GM12864 (cell line): ENCODE measurements at regions not wholly inside any gene's neighbourhood (a gene's known extent, or its start where the extent isn't known, plus 50 kb on each side); places are given as distances from the start of the nearest gene placed in this dataset.
A peak's percentile ranks its signal among the peaks of the same experiment; 100 is the strongest.

Experiments
- DNase-seq: peaks from one replicate; pipeline ENCODE4 v3.0.0-alpha.2; 2011; ENCODE audit warnings: low read depth
- H3K4me3 ChIP-seq: 2 replicates; pipeline ENCODE4 v1.5.1; 2011; ENCODE audit warnings: mild to moderate bottlenecking, low read depth, low read length, control low read depth
- CTCF ChIP-seq: IDR thresholded peaks from 2 replicates; pipeline ENCODE4 v1.5.1; 2011; ENCODE audit warnings: low read depth, mild to moderate bottlenecking, moderate library complexity, low read length, control low read depth, inconsistent platforms; ENCODE audit errors: missing control alignments

- DNase-seq = no peak
- H3K4me3 ChIP-seq = no peak overlapping the region
- TF ChIP-seq CTCF = no peak
Observed at GRCh38 chr20:6418732-6419131, 295.9 kb upstream of the FERMT1 start.

GRCh38 chr20:6416371-6416770, 293.5 kb upstream of the FERMT1 start:
- TF ChIP-seq CTCF = peak; percentile 36
- no peak overlapping the region for H3K4me3 ChIP-seq
- DNase-seq = no peak

GRCh38 chr20:6411651-6412050, 288.8 kb upstream of the FERMT1 start:
- no peak for TF ChIP-seq CTCF
- H3K4me3 ChIP-seq = no peak overlapping the region

GRCh38 chr20:6410721-6411120, 287.9 kb upstream of the FERMT1 start:
- no peak for TF ChIP-seq CTCF
- DNase-seq = no peak
- no peak overlapping the region for H3K4me3 ChIP-seq

More at GRCh38 chr20:6411651-6412050, 288.8 kb upstream of the FERMT1 start:
- DNase-seq = no peak

GRCh38 chr20:6407163-6407562, 284.3 kb upstream of the FERMT1 start:
- H3K4me3 ChIP-seq = no peak overlapping the region
- no peak for DNase-seq
- no peak for TF ChIP-seq CTCF

GRCh38 chr20:6401893-6402557, 279.2 kb upstream of the FERMT1 start:
- no peak for TF ChIP-seq CTCF
- DNase-seq = no peak
- H3K4me3 ChIP-seq = no peak overlapping the region

- no peak for TF ChIP-seq CTCF
- no peak for DNase-seq
- no peak overlapping the region for H3K4me3 ChIP-seq
Observed at GRCh38 chr20:6397115-6397514, 274.3 kb upstream of the FERMT1 start.
